Fibroblast of skin of right biceps (primary cell): ENCODE measurements at regions not wholly inside any gene's neighbourhood (a gene's known extent, or its start where the extent isn't known, plus 50 kb on each side); places are given as distances from the start of the nearest gene placed in this dataset.
A peak's percentile ranks its signal among the peaks of the same experiment; 100 is the strongest.
"Not testable (repeated sequence)": the region's sequence is repeated elsewhere in the genome, so short reads cannot be mapped to it uniquely, and the experiment has no call there.

ENCODE experiments used
- DNase-seq: peaks from one replicate; pipeline ENCODE4 v3.0.0-alpha.2; 2013

DNA sequence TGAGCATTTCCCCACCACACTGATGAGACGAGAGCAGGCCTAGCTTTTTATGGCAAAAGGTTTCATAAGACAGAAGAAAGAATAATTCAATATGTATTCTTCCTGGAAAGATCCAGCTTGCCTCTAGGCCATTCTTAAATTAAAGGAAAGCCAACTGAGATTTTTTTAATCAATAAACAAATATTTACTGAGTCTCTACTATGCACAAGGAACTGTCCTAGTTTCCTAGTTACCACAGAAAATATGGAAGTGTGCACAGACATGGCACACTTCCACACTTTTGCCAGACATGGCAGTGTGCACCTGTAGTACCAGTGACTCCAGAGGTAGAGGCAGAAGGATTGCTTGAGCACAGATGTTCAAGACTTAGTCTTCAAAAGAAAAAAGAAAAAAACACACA lies 281.0 kb downstream of the CETN3 start:
- DNase-seq = no peak

DNA sequence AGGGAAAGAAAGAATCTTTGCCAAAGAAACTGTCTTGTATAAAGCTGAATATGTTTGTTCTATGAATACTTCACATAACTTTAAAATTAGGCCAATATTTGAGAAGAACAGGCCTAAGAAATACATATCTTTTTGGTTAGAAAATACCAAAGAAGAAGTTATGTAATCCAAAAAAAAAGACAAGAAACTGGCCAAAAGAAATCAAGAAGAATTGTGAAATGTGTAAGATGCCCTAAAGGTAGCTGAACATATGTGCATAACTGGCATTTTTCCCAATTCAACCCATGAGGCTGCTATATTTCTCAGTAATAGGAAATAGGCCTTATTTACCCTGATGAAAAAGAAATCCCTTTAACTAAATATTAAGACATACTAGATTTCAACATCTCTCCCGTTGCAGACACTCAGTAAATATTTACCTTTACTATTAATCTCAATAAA lies 290.0 kb downstream of the CETN3 start:
- DNase-seq = peak; percentile 29

DNA sequence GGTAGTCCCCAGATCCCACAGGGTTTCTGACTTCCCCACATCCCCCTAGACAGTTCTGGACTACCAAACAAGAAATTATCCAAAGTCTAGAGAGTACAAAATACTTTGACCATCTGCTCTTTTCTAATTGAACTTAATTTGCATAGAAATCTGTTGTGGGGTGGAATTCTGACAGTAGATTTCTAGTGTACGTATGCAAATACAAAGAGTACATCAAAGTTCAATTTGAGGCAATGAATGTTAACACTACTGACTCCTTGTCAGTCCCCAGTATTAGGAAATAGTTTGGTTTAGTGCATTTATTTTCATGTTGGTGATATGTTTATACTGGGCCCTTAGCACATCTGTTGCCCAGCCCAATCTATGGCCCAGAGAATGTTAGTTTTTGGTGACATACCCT lies 292.6 kb downstream of the CETN3 start:
- no peak for DNase-seq

- no peak for DNase-seq
Observed at GRCh38 chr5:90113108-90113507, 296.4 kb downstream of the CETN3 start.

DNA sequence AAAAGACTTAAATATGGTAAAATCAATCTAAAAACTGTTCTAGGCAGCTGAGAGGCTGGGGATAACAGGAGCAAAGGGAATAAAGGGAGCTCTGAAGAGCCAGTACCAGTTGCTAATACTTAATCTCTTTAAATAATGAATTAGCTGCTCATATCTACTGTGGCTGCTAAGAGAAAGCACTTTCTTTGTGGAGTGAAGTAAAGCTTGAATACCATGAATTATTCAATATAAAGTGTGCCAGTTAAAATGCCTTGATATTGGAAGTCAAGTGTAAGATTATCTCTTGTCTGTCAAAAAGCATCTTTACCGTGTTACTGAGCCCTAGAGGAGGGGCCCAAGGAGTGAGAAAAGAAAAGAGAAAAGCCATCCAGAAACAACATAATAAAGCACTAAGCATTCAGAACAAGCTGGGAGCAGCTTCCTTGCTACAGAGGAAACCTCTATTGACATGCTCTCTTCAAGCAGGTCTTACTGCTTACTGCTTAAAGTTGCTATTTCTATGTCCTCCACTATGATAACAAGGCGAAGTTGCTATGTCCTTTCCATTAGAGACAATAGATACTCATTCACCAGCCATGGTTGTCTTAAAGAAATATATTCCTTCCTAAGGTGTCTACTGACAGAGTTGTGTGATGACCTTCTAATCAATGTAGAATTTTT lies 297.4 kb downstream of the CETN3 start:
- no peak for DNase-seq

GRCh38 chr5:90111364-90112032 lies 298.1 kb downstream of the CETN3 start:
- peak; percentile 38 for DNase-seq

DNA sequence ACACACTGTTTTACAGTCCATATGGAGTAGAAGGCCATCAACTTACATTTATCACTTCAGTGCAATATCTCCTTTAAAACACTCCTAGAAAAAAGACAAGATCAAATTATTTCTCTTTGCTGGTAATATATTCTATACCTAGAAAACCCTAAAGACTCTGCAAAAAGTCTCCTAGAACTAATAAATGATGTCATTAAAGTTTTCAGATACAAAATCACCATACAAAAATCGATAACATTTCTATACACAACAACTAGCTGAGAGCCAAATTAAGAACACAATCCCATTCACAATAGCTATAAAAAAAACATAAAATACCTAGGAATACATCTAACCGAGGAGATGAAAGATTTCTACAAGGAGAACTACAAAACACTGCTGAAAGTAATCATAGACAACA lies 300.3 kb downstream of the CETN3 start:
- no peak for DNase-seq

- DNase-seq = peak; percentile 37
Observed at GRCh38 chr5:90099099-90099498, 310.5 kb downstream of the CETN3 start.

- DNase-seq = no peak
Observed at GRCh38 chr5:90097082-90097477, 312.5 kb downstream of the CETN3 start.

- DNase-seq = peak; percentile 95
Observed at GRCh38 chr5:90096415-90097081, 313.0 kb downstream of the CETN3 start.

GRCh38 chr5:90095292-90096060 lies 314.1 kb downstream of the CETN3 start:
- DNase-seq = peak; percentile 14

- peak; percentile 10 for DNase-seq
Observed at GRCh38 chr5:90093751-90094485, 315.6 kb downstream of the CETN3 start.

GRCh38 chr5:90092734-90093133 lies 316.8 kb downstream of the CETN3 start:
- DNase-seq = no peak

DNA sequence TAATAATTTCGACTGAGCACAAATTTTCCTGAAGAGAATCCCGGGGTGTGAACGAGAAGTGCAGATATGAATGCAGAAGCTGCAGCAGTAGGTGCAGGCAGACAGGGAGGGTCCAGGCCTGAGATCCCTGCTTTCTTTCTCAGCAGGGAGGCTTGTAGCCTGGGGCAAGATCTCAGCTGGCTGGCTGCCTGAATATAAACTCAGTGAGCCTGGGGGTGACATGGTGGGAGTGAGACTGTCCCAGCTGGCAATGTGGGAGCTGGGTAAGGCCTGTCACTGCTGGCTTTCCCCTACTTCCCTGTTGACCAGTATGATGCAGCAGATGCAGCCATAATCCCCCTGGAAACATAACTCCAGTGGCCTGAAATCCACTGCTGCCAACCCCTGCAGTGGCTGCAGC lies 325.2 kb downstream of the CETN3 start:
- DNase-seq = no peak

DNA sequence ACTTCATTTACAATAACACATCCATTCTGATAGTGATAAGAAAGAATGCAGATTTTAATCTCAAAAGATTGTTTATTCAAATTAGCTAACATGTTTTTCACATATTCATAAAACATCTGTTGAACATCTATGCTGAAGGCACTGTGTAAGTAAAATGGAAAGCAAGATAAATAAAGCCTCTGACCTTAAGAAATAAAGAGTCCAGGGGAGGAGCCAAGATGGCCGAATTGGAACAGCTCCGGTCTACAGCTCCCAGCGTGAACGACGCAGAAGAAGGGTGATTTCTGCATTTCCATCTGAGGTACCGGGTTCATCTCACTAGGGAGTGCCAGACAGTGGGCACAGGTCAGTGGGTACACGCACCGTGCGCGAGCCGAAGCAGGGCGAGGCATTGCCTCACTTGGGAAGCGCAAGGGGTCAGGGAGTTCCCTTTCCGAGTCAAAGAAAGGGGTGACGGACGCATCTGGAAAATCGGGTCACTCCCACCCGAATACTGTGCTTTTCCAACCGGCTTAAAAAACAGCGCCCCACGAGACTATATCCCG lies 336.5 kb downstream of the CETN3 start:
- not testable (repeated sequence) for DNase-seq

GRCh38 chr5:90071656-90072055 lies 337.9 kb downstream of the CETN3 start:
- no peak for DNase-seq

GRCh38 chr5:90071066-90071465 lies 338.5 kb downstream of the CETN3 start:
- peak; percentile 25 for DNase-seq

DNA sequence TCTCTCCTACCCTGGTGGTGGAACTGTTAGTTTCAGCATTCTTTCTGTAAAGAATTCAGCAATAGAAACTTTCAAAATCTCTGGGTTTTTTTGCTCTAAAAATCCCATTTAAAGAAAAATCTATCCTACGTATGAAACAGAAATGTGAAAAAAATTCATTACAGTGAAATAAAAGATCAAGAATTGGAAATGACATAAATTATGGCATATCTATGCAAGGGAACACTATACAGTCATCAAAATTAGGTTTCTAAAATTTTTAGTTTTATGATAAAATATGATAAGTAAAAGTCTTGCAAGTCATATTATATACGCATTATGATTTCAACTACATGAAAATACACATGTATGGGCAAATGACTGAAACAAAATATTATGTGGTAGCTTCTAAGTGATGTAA lies 342.6 kb downstream of the CETN3 start:
- no peak for DNase-seq

GRCh38 chr5:90056911-90057705 lies 352.4 kb downstream of the CETN3 start:
- peak; percentile 68 for DNase-seq

DNA sequence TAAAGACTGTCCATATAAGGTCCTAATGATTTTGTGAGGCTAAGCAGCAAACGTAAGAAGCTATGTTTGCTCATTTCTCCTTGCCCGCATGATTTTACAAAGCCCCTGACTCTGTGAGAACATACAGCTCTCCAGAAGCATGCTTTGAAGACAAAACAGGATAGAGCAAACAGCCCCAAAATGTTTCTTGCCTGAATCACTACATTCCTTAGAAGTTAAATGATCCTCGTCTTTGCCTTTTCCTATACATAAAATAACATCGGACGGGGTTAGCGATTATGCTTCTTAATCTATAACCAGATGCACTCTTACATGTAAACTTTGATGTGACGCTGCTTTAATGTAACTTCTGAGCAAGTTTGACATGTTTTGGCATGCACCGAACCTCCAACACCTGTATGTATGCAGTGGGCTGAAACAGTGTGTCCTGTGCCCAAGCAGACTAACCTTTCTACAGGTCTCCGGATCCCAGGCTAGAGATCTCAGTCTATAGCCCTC lies 353.7 kb downstream of the CETN3 start:
- DNase-seq = peak; percentile 92

DNA sequence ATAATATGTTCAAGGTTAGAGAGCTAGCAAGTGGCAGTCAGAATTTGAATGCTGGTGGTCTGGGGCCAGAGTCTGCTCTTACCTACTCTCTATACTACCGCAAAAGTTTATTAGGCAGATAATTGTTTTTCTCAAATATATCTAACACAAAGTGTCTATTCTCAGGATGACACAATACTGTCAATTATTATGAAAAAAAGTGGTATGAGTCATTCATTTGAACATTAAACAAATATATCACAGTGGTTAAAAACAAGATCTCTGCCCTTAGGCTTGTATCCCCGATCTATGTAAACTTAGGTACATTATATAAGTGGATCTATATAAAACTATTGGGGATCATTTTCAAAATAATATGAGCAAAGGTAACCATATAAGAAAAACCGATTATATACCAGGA lies 354.9 kb downstream of the CETN3 start:
- DNase-seq = no peak
